Prostate gland (tissue), 2 donors: ENCODE measurements at regions not wholly inside any gene's neighbourhood (a gene's known extent, or its start where the extent isn't known, plus 50 kb on each side); places are given as distances from the start of the nearest gene placed in this dataset.

Source experiments
- DNase-seq: peaks from one replicate; pipeline ENCODE4 v3.0.0-alpha.2; 2019; ENCODE audit warnings: low spot score
- H3K27ac ChIP-seq, 2 donors: fragments of 200-600 bp; sonication (generic); 2 replicates each; pipeline ENCODE4 v1.5.1; 2017 to 2019
- H3K27me3 ChIP-seq: fragments of 200-600 bp; sonication (generic); replicated peaks from 2 replicates; pipeline ENCODE4 v1.5.1; 2019; ENCODE audit not compliant: insufficient read depth
- H3K36me3 ChIP-seq, 2 donors: fragments of 200-600 bp; sonication (generic); 1 replicate in 1 of 2; 2 replicates in 1 of 2; pipeline versions ENCODE4 v1.5.1 to v1.8.1; 2017 to 2019
- H3K4me1 ChIP-seq: fragments of 200-600 bp; sonication (generic); replicated peaks from 2 replicates; pipeline ENCODE4 v1.5.1; 2019
- H3K4me3 ChIP-seq, 2 donors: fragments of 200-600 bp; sonication (generic); 2 replicates each; pipeline ENCODE4 v1.5.1; 2017 to 2019
- H3K9me3 ChIP-seq: fragments of 200-600 bp; sonication (generic); 2 replicates; pipeline ENCODE4 v1.5.1; 2017
- CTCF ChIP-seq, 4 experiments: fragments of 200-600 bp in 2 of 4; fragments of 450-650 bp in 2 of 4; sonication (generic) in 2 of 4; IDR thresholded peaks; 1 replicate in 3 of 4; 2 replicates in 1 of 4; pipeline ENCODE4 v1.5.1; 2016 to 2019; ENCODE audit warnings: antibody characterized with exemption in 4 of 4, mild to moderate bottlenecking in 2 of 4, moderate library complexity in 2 of 4
- POLR2A ChIP-seq: fragments of 450-650 bp; IDR thresholded peaks from one replicate; pipeline ENCODE4 v1.6.1; 2016; ENCODE audit warnings: antibody characterized with exemption, mild to moderate bottlenecking
- POLR2AphosphoS5 ChIP-seq: sonication (generic); formaldehyde crosslinking; IDR thresholded peaks from one replicate; pipeline ENCODE4 v1.6.1; 2017; ENCODE audit warnings: antibody characterized with exemption
- WGBS: methylation state at CpG from one replicate; pipeline ENCODE4 v1.1.5; 2018; 5-methylcytosine and 5-hydroxymethylcytosine counted together
- intact Hi-C: fragments of 100-400 bp; cut with DNase I; formaldehyde crosslinking; loops from one replicate; pipeline ENCODE4 v1.14.2; 2022

- H3K36me3 ChIP-seq: no peaks in the 10 kb centered on the region
- intact Hi-C loops: no loop called here
- WGBS: 94% methylated on average over 9 of the region's 9 CpGs
- no peaks in the 10 kb centered on the region for H3K4me1 ChIP-seq
- H3K27me3 ChIP-seq: no peaks in the 10 kb centered on the region
- no peak for TF ChIP-seq POLR2A
- no peak for TF ChIP-seq CTCF (IDR thresholded peaks at IDR 0.05)
- no peak for TF ChIP-seq POLR2AphosphoS5
- no peak overlapping the region for H3K27ac ChIP-seq
- H3K4me3 ChIP-seq: no peak overlapping the region
- no peaks in the 10 kb centered on the region for H3K9me3 ChIP-seq
- no peak for DNase-seq
Measured at GRCh38 chrX:725971-726370, 95.4 kb downstream of the SHOX start.

- Histone ChIP-seq H3K4me1 (no peaks in the 10 kb centered on the region), H3K27me3 (no peaks in the 10 kb centered on the region), H3K9me3 (no peaks in the 10 kb centered on the region), H3K36me3 (no peaks in the 10 kb centered on the region), H3K4me3 (no peak overlapping the region), H3K27ac (no peak overlapping the region)
- TF ChIP-seq POLR2AphosphoS5 (no peak), POLR2A (no peak), CTCF (IDR thresholded peaks at IDR 0.05) (no peak)
- intact Hi-C loops: no loop called here
- 97% methylated on average over 4 of the region's 4 CpGs for WGBS
- no peak for DNase-seq
Measured at GRCh38 chrX:724256-724655, 93.7 kb downstream of the SHOX start.

- intact Hi-C loops: no loop called here
- Histone ChIP-seq H3K9me3 (no peaks in the 10 kb centered on the region), H3K4me3 (no peak overlapping the region), H3K36me3 (no peaks in the 10 kb centered on the region), H3K27ac (no peak overlapping the region), H3K27me3 (no peaks in the 10 kb centered on the region), H3K4me1 (no peaks in the 10 kb centered on the region)
- TF ChIP-seq POLR2AphosphoS5 (no peak), CTCF (IDR thresholded peaks at IDR 0.05) (no peak), POLR2A (no peak)
- WGBS: 80% methylated on average over 6 of the region's 6 CpGs
- DNase-seq: no peak
Measured at GRCh38 chrX:723781-724180, 93.2 kb downstream of the SHOX start.

GRCh38 chrX:721354-721753, 90.8 kb downstream of the SHOX start:
- TF ChIP-seq POLR2AphosphoS5: no peak
- TF ChIP-seq CTCF (IDR thresholded peaks at IDR 0.05): no peak
- no peak for TF ChIP-seq POLR2A
- 83% methylated on average over 14 of the region's 14 CpGs for WGBS
- Histone ChIP-seq H3K27me3 (no peaks in the 10 kb centered on the region), H3K4me3 (no peak overlapping the region), H3K4me1 (no peaks in the 10 kb centered on the region), H3K9me3 (no peaks in the 10 kb centered on the region), H3K27ac (no peak overlapping the region), H3K36me3 (no peaks in the 10 kb centered on the region)
- DNase-seq: no peak
- intact Hi-C loops: no loop called here

- no peak for DNase-seq
- H3K9me3 ChIP-seq: no peaks in the 10 kb centered on the region
- H3K4me3 ChIP-seq: no peak overlapping the region
- TF ChIP-seq POLR2AphosphoS5: no peak
- no peak for TF ChIP-seq CTCF (IDR thresholded peaks at IDR 0.05)
- no peak for TF ChIP-seq POLR2A
- H3K27me3 ChIP-seq: no peaks in the 10 kb centered on the region
- no peak overlapping the region for H3K27ac ChIP-seq
- H3K4me1 ChIP-seq: no peaks in the 10 kb centered on the region
- 51% methylated on average over 9 of the region's 9 CpGs for WGBS
- H3K36me3 ChIP-seq: no peaks in the 10 kb centered on the region
- intact Hi-C loops: no loop called here
Measured at GRCh38 chrX:720825-721224, 90.2 kb downstream of the SHOX start.
